ENCODE measurements at regions not wholly inside any gene's neighbourhood (a gene's known extent, or its start where the extent isn't known, plus 50 kb on each side); places are given as distances from the start of the nearest gene placed in this dataset.

- no peaks in the 10 kb centered on the region for H3K9me3 ChIP-seq (ENCODE audit: control insufficient read depth in 1 of 2, insufficient read depth in 1 of 2, low read length in 2 of 2)
- peaks cover 23% of the 10 kb centered on the region for H3K27me3 Mint-ChIP-seq
- no peak overlapping the region for H3K4me3 Mint-ChIP-seq
- no peak overlapping the region for H3K4me3 ChIP-seq (ENCODE audit: low read length)
- H3K4me1 ChIP-seq (ENCODE audit: insufficient read depth, low read length), result no peaks in the 10 kb centered on the region
- intact Hi-C loops (cut with DNase I, micrococcal nuclease), result no loop called here
- no peaks in the 10 kb centered on the region for H3K4me1 Mint-ChIP-seq (ENCODE audit: low read depth)
- POLR2A ChIA-PET, result no interaction called here
- H3K27me3 ChIP-seq (ENCODE audit: control insufficient read depth in 1 of 2, insufficient read depth in 2 of 2, low read length in 2 of 2), result peaks cover 5% of the 10 kb centered on the region in 2 experiments
- no peaks in the 10 kb centered on the region for H3K36me3 ChIP-seq (ENCODE audit: insufficient read depth, low read length)
- CTCF ChIA-PET, result no interaction called here
- ATAC-seq (ENCODE audit: poor library complexity), result no peak
- H3K27ac Mint-ChIP-seq, result no peak overlapping the region
- TF ChIP-seq CTCF (IDR thresholded peaks at IDR 0.05), result no peak
- H3K36me3 Mint-ChIP-seq (ENCODE audit: low read depth), result no peaks in the 10 kb centered on the region
- H3K27ac ChIP-seq (ENCODE audit: low read depth in 1 of 2, low read length in 2 of 2), result no peak overlapping the region
- peaks cover 3% of the 10 kb centered on the region for H3K9me3 Mint-ChIP-seq
- no peak for DNase-seq
Observed at GRCh38 chr7:45366475-45366874, 207.7 kb upstream of the ADCY1 start.

GRCh38 chr7:45367026-45367425 is 207.1 kb upstream of the ADCY1 start:
- H3K4me3 ChIP-seq (ENCODE audit: low read length), result no peak overlapping the region
- H3K9me3 Mint-ChIP-seq, result peaks cover 3% of the 10 kb centered on the region
- no peak overlapping the region for H3K27ac Mint-ChIP-seq
- H3K36me3 ChIP-seq (ENCODE audit: insufficient read depth, low read length), result no peaks in the 10 kb centered on the region
- H3K9me3 ChIP-seq (ENCODE audit: control insufficient read depth in 1 of 2, insufficient read depth in 1 of 2, low read length in 2 of 2), result no peaks in the 10 kb centered on the region
- H3K36me3 Mint-ChIP-seq (ENCODE audit: low read depth), result no peaks in the 10 kb centered on the region
- H3K27ac ChIP-seq (ENCODE audit: low read depth in 1 of 2, low read length in 2 of 2), result no peak overlapping the region
- intact Hi-C loops (cut with DNase I, micrococcal nuclease), result no loop called here
- no peaks in the 10 kb centered on the region for H3K4me1 Mint-ChIP-seq (ENCODE audit: low read depth)
- TF ChIP-seq CTCF (IDR thresholded peaks at IDR 0.05), result no peak
- no peak for ATAC-seq (ENCODE audit: poor library complexity)
- H3K4me1 ChIP-seq (ENCODE audit: insufficient read depth, low read length), result no peaks in the 10 kb centered on the region
- no peak for DNase-seq
- H3K27me3 ChIP-seq (ENCODE audit: control insufficient read depth in 1 of 2, insufficient read depth in 2 of 2, low read length in 2 of 2), result peaks cover 5 to 9% of the 10 kb centered on the region in 2 experiments
- CTCF ChIA-PET, result no interaction called here
- H3K4me3 Mint-ChIP-seq, result no peak overlapping the region
- peaks cover 19% of the 10 kb centered on the region for H3K27me3 Mint-ChIP-seq
- POLR2A ChIA-PET, result no interaction called here

GRCh38 chr7:45368129-45368807 is 205.9 kb upstream of the ADCY1 start:
- H3K27me3 ChIP-seq (ENCODE audit: control insufficient read depth in 1 of 2, insufficient read depth in 2 of 2, low read length in 2 of 2), result peaks cover 11 to 12% of the 10 kb centered on the region in 2 experiments
- peaks cover 16% of the 10 kb centered on the region for H3K27me3 Mint-ChIP-seq
- H3K4me1 ChIP-seq (ENCODE audit: insufficient read depth, low read length), result no peaks in the 10 kb centered on the region
- no peak for DNase-seq
- CTCF ChIA-PET, result no interaction called here
- H3K4me3 ChIP-seq (ENCODE audit: low read length), result no peak overlapping the region
- H3K9me3 ChIP-seq (ENCODE audit: control insufficient read depth in 1 of 2, insufficient read depth in 1 of 2, low read length in 2 of 2), result no peaks in the 10 kb centered on the region
- POLR2A ChIA-PET, result no interaction called here
- intact Hi-C loops (cut with DNase I, micrococcal nuclease), result no loop called here
- H3K36me3 Mint-ChIP-seq (ENCODE audit: low read depth), result no peaks in the 10 kb centered on the region
- no peak for ATAC-seq (ENCODE audit: poor library complexity)
- H3K9me3 Mint-ChIP-seq, result peaks cover 3% of the 10 kb centered on the region
- no peak for TF ChIP-seq CTCF (IDR thresholded peaks at IDR 0.05)
- H3K27ac ChIP-seq (ENCODE audit: low read depth in 1 of 2, low read length in 2 of 2), result no peak overlapping the region
- H3K4me1 Mint-ChIP-seq (ENCODE audit: low read depth), result no peaks in the 10 kb centered on the region
- no peaks in the 10 kb centered on the region for H3K36me3 ChIP-seq (ENCODE audit: insufficient read depth, low read length)
- no peak overlapping the region for H3K4me3 Mint-ChIP-seq
- H3K27ac Mint-ChIP-seq, result no peak overlapping the region
